Loucy (cell line): ENCODE measurements at regions not wholly inside any gene's neighbourhood (a gene's known extent, or its start where the extent isn't known, plus 50 kb on each side); places are given as distances from the start of the nearest gene placed in this dataset.

ENCODE experiments used
- EZH2phosphoT487 ChIP-seq: fragments of 200-600 bp; IDR thresholded peaks from 2 replicates; pipeline ENCODE4 v1.6.1; 2018; ENCODE audit warnings: antibody characterized with exemption, mild to moderate bottlenecking, moderate library complexity, borderline replicate concordance
- TF ChIP-seq, protein P1 (sequence below): fragments of 200-600 bp; sonication (generic); conservative IDR thresholded peaks from 2 replicates; pipeline ENCODE4 v1.5.1; 2014; ENCODE audit warnings: mild to moderate bottlenecking, antibody characterized with exemption, low read length

DNA sequence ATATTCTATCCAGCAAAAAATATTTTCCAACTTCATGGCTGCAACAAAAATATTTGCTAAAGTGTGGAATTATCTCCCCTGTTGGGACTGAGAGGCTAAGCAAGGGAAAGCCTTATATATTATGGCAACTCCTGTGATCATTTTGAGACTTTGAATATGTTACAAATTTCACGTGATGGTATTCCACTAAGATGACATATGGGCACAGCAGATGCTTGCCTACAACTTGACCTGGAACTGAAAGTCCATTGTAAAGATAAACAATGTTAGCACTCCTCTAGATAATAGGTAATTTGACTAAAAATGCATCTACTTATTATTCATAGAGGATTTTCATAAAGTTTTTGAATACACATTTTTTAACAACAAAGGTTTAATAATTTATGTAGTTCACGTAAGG lies 1141.5 kb upstream of the CDH6 start:
- TF ChIP-seq, protein P1, sequence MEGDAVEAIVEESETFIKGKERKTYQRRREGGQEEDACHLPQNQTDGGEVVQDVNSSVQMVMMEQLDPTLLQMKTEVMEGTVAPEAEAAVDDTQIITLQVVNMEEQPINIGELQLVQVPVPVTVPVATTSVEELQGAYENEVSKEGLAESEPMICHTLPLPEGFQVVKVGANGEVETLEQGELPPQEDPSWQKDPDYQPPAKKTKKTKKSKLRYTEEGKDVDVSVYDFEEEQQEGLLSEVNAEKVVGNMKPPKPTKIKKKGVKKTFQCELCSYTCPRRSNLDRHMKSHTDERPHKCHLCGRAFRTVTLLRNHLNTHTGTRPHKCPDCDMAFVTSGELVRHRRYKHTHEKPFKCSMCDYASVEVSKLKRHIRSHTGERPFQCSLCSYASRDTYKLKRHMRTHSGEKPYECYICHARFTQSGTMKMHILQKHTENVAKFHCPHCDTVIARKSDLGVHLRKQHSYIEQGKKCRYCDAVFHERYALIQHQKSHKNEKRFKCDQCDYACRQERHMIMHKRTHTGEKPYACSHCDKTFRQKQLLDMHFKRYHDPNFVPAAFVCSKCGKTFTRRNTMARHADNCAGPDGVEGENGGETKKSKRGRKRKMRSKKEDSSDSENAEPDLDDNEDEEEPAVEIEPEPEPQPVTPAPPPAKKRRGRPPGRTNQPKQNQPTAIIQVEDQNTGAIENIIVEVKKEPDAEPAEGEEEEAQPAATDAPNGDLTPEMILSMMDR: no peak
- TF ChIP-seq EZH2phosphoT487: no peak
